ENCODE measurements at regions not wholly inside any gene's neighbourhood (a gene's known extent, or its start where the extent isn't known, plus 50 kb on each side); places are given as distances from the start of the nearest gene placed in this dataset.

DNA sequence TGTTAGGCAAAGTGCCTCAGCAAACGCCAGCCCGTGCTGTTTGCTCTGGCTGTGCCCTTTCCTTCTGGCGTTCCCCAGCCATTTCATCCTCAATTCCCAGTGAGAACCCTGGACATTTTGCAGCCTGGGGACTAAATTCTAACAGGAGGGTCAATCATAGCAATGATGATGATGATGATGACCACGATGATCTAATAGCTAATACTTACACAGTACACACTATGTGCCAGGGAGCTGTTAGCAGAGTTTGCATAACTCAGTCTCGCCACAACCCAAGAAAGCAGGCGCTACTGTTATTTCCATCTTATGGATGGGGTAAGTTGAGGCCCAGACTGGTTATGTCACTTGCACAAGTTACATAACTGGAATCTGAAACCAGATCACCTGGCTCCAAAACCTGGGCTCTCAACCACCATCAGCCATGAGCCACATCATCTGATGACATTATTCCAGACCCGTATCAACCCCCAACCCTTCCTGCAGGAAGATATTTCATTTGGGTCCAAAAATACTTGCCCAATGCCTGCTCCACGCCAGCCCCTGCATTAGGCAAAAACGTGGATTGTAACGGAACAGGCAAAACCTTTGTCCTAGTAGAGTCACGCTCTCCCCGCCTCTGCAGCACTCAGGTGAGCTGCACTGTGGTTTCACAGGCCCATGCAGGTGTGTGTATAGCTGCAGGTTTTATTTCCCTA, 132.6 kb upstream of the SERPIND1 start:
- Histone ChIP-seq H2AK5ac (ENCODE audit: insufficient read length, low read length) (no peak overlapping the region), H4K91ac (ENCODE audit: insufficient read length, low read depth, low read length) (no peak overlapping the region), H3T11ph (ENCODE audit: low read length) (no peak overlapping the region), H2AFZ (ENCODE audit: low read length) (no peak overlapping the region), H4K20me1 (ENCODE audit: control insufficient read depth, insufficient read depth, insufficient read length) (no peaks in the 10 kb centered on the region), H3K27me3 (ENCODE audit: insufficient read depth, low read length) (no peaks in the 10 kb centered on the region), H3K79me2 (ENCODE audit: insufficient read depth, low read length) (no peaks in the 10 kb centered on the region), H3K4me1 (ENCODE audit: insufficient read depth, low read length) (no peaks in the 10 kb centered on the region), H4K5ac (ENCODE audit: insufficient read length, low read depth, low read length) (no peak overlapping the region), H3K14ac (ENCODE audit: insufficient read depth, low read length) (no peak overlapping the region), H2BK20ac (ENCODE audit: low read depth, low read length, poor library complexity, severe bottlenecking) (no peak overlapping the region), H3K18ac (ENCODE audit: insufficient read length, low read depth, low read length) (no peak overlapping the region), H3K23ac (ENCODE audit: insufficient read length, low read depth, low read length) (no peak overlapping the region), H3K4me2 (ENCODE audit: insufficient read depth, insufficient read length, low read length) (no peak overlapping the region), H3K23me2 (ENCODE audit: insufficient read length, low read depth, low read length, poor library complexity, severe bottlenecking) (no peaks in the 10 kb centered on the region), H3K9ac (ENCODE audit: extremely low read depth, insufficient read length, low read length) (no peak overlapping the region), H3K9me3 (ENCODE audit: control insufficient read depth, low read depth, low read length) (no peaks in the 10 kb centered on the region), H3K4ac (ENCODE audit: low read depth, low read length) (no peak overlapping the region), H3K56ac (ENCODE audit: insufficient read length, low read depth, low read length) (no peak overlapping the region), H3K27ac (ENCODE audit: insufficient read length, low read depth, low read length) (no peak overlapping the region), H2BK12ac (ENCODE audit: insufficient read length, low read depth, low read length) (no peak overlapping the region), H2BK15ac (ENCODE audit: low read depth, low read length) (no peak overlapping the region), H4K8ac (replicated peaks; ENCODE audit: insufficient read length, low read depth, low read length) (no peak overlapping the region), H3K79me1 (ENCODE audit: insufficient read depth, low read depth, low read length, poor library complexity, severe bottlenecking) (no peaks in the 10 kb centered on the region), H2BK120ac (ENCODE audit: low read depth, low read length, poor library complexity, severe bottlenecking) (no peak overlapping the region), H2BK5ac (ENCODE audit: insufficient read length, low read length) (no peak overlapping the region)
- Mint-ChIP-seq H3K36me3 (ENCODE audit: insufficient read depth in 1 of 3, low read depth in 3 of 3) (no peaks in the 10 kb centered on the region; a peak in 1 of 7 replicates), H3K9me3 (peaks cover 0 to 5% of the 10 kb centered on the region in 2 experiments; a peak in 3 of 5 replicates), H3K4me3 (no peak overlapping the region), H3K27me3 (ENCODE audit: low read depth) (peaks cover 6% of the 10 kb centered on the region; the same call in 1 of the 2 replicates), H3K27ac (no peak overlapping the region), H3K4me1 (peaks cover 10 to 17% of the 10 kb centered on the region in 2 experiments)
- WGBS (ENCODE audit: extremely low coverage, insufficient read length, low lambda C conversion rate) = no CpG with 5 or more reads among the region's 12 CpGs
- DNase-seq = peak; percentile 14
- TF ChIP-seq, protein P1, sequence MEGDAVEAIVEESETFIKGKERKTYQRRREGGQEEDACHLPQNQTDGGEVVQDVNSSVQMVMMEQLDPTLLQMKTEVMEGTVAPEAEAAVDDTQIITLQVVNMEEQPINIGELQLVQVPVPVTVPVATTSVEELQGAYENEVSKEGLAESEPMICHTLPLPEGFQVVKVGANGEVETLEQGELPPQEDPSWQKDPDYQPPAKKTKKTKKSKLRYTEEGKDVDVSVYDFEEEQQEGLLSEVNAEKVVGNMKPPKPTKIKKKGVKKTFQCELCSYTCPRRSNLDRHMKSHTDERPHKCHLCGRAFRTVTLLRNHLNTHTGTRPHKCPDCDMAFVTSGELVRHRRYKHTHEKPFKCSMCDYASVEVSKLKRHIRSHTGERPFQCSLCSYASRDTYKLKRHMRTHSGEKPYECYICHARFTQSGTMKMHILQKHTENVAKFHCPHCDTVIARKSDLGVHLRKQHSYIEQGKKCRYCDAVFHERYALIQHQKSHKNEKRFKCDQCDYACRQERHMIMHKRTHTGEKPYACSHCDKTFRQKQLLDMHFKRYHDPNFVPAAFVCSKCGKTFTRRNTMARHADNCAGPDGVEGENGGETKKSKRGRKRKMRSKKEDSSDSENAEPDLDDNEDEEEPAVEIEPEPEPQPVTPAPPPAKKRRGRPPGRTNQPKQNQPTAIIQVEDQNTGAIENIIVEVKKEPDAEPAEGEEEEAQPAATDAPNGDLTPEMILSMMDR (conservative IDR thresholded peaks at IDR 0.05) = no peak

Measured in H9 (cell line).